H1 (cell line): ENCODE measurements at regions not wholly inside any gene's neighbourhood (a gene's known extent, or its start where the extent isn't known, plus 50 kb on each side); places are given as distances from the start of the nearest gene placed in this dataset.

Experiments used
- CTCF ChIA-PET: fragments of 300-600 bp; sonication (Branson Sonifier 250); formaldehyde crosslinking; loops from one replicate; lab custom pipeline; 2021; ENCODE audit not compliant: partially characterized antibody; lab: Charles Lee
- POLR2A ChIA-PET: fragments of 300-600 bp; sonication (Branson Sonifier 250); formaldehyde crosslinking; loops from one replicate; lab custom pipeline; 2021; ENCODE audit warnings: inconsistent platforms; ENCODE audit not compliant: partially characterized antibody; lab: Charles Lee
- DNase-seq, 2 experiments: peaks; one replicate each; pipeline versions ENCODE4 v3.0.0 to v3.0.0-alpha.2; 2010 to 2022; ENCODE audit warnings: low spot score in 2 of 2, low read depth in 1 of 2, mixed read lengths in 1 of 2
- FAIRE-seq: peaks from 2 replicates; lab custom pipeline; 2011; peaks lifted over from hg19 to GRCh38; lab: Jason Lieb, UNC
- H2AFZ ChIP-seq: 2 replicates; pipeline ENCODE4 v1.8.1; 2012; ENCODE audit warnings: low read length, inconsistent platforms
- H2AK5ac ChIP-seq: 2 replicates; pipeline ENCODE4 v1.6.1; 2013; ENCODE audit warnings: low read depth, low read length
- H2BK120ac ChIP-seq: replicated peaks from 2 replicates; pipeline ENCODE3; 2013; ENCODE audit warnings: low read depth, low read length, inconsistent platforms
- H2BK12ac ChIP-seq: 2 replicates; pipeline ENCODE4 v1.6.1; 2013; ENCODE audit warnings: low read depth, low read length
- H2BK15ac ChIP-seq: 2 replicates; pipeline ENCODE4 v1.6.1; 2013; ENCODE audit warnings: low read length
- H2BK20ac ChIP-seq: 2 replicates; pipeline ENCODE4 v1.6.1; 2013; ENCODE audit warnings: low read length
- H2BK5ac ChIP-seq: 2 replicates; pipeline ENCODE4 v1.6.1; 2013; ENCODE audit warnings: low read depth, low read length
- H3K14ac ChIP-seq: 2 replicates; pipeline ENCODE4 v1.6.1; 2013; ENCODE audit warnings: inconsistent platforms; ENCODE audit not compliant: insufficient read length
- H3K18ac ChIP-seq: 2 replicates; pipeline ENCODE4 v1.6.1; 2013; ENCODE audit warnings: low read length; ENCODE audit errors: extremely low read depth
- H3K23ac ChIP-seq: 2 replicates; pipeline ENCODE4 v1.6.1; 2013; ENCODE audit warnings: inconsistent platforms; ENCODE audit not compliant: insufficient read length
- H3K23me2 ChIP-seq: 2 replicates; pipeline ENCODE4 v1.6.1; 2013; ENCODE audit warnings: low read depth, low read length
- H3K27ac ChIP-seq: 2 replicates; pipeline ENCODE4 v1.6.1; 2011; ENCODE audit warnings: low read depth, low read length, inconsistent platforms
- H3K27me3 ChIP-seq, 4 experiments: replicated peaks in 1 of 4; 1 replicate in 1 of 4; 2 replicates in 3 of 4; pipeline versions ENCODE4 v1.6.1 to v1.8.1; 2011 to 2013; ENCODE audit warnings: low read length in 3 of 4, mild to moderate bottlenecking in 3 of 4, inconsistent platforms in 2 of 4, mixed read lengths in 2 of 4, moderate library complexity in 1 of 4; ENCODE audit not compliant: control insufficient read depth in 3 of 4, insufficient read depth in 3 of 4; ENCODE audit errors: extremely low read depth in 1 of 4
- H3K36me3 ChIP-seq, 4 experiments: 2 replicates each; pipeline versions ENCODE4 v1.6.1 to v1.8.1; 2011 to 2013; ENCODE audit warnings: mild to moderate bottlenecking in 4 of 4, low read length in 3 of 4, moderate library complexity in 2 of 4, control low read depth in 1 of 4, inconsistent platforms in 1 of 4; ENCODE audit not compliant: insufficient read depth in 4 of 4, control insufficient read depth in 2 of 4
- H3K4ac ChIP-seq: replicated peaks from 2 replicates; pipeline ENCODE3; 2013; ENCODE audit warnings: low read length, low read depth, mixed read lengths, inconsistent platforms; ENCODE audit not compliant: insufficient read length
- H3K4me1 ChIP-seq, 4 experiments: replicated peaks in 1 of 4; 1 replicate in 1 of 4; 2 replicates in 3 of 4; pipeline versions ENCODE4 v1.6.1 to v1.8.1; 2011 to 2013; ENCODE audit warnings: low read length in 3 of 4, inconsistent platforms in 2 of 4, mixed read lengths in 1 of 4; ENCODE audit not compliant: insufficient read depth in 4 of 4, control insufficient read depth in 3 of 4
- H3K4me2 ChIP-seq, 2 experiments: 2 replicates each; pipeline versions ENCODE4 v1.6.1 to v1.8.1; 2011 to 2013; ENCODE audit warnings: low read depth in 2 of 2, low read length in 2 of 2, control low read depth in 1 of 2, inconsistent platforms in 1 of 2, mild to moderate bottlenecking in 1 of 2; ENCODE audit not compliant: insufficient read depth in 1 of 2
- H3K4me3 ChIP-seq, 4 experiments: fragments of 200-600, 300-600 bp in 1 of 4; sonication (generic), shearing (Covaris generic), sonication (Bioruptor Twin) in 1 of 4; 2 replicates each; pipeline versions ENCODE4 v1.5.1 to v1.8.1; 2011 to 2016; ENCODE audit warnings: low read length in 4 of 4, low read depth in 3 of 4, control low read depth in 2 of 4, inconsistent platforms in 2 of 4, mild to moderate bottlenecking in 2 of 4, mixed read lengths in 1 of 4, moderate library complexity in 1 of 4; ENCODE audit not compliant: insufficient read depth in 2 of 4; ENCODE audit errors: extremely low read depth in 1 of 4
- H3K56ac ChIP-seq: replicated peaks from 2 replicates; pipeline ENCODE3; 2013; ENCODE audit warnings: low read depth, mild to moderate bottlenecking, mixed read lengths, low read length, inconsistent platforms; ENCODE audit not compliant: insufficient read length
- H3K79me1 ChIP-seq: 2 replicates; pipeline ENCODE4 v1.6.1; 2013; ENCODE audit warnings: low read depth, low read length, control low read depth
- H3K79me2 ChIP-seq, 2 experiments: 2 replicates each; pipeline versions ENCODE4 v1.6.1 to v1.8.1; 2012 to 2013; ENCODE audit warnings: low read length in 2 of 2, mild to moderate bottlenecking in 2 of 2, inconsistent platforms in 1 of 2; ENCODE audit not compliant: insufficient read depth in 2 of 2, control insufficient read depth in 1 of 2
- H3K9ac ChIP-seq, 4 experiments: replicated peaks in 1 of 4; 1 replicate in 1 of 4; 2 replicates in 3 of 4; pipeline versions ENCODE4 v1.6.1 to v1.8.1; 2011 to 2013; ENCODE audit warnings: low read depth in 3 of 4, low read length in 3 of 4, control low read depth in 2 of 4, mild to moderate bottlenecking in 2 of 4, moderate library complexity in 2 of 4, inconsistent platforms in 1 of 4; ENCODE audit errors: extremely low read depth in 1 of 4
- H3K9me3 ChIP-seq, 2 experiments: 2 replicates each; pipeline versions ENCODE4 v1.6.1 to v1.8.1; 2012 to 2013; ENCODE audit warnings: mild to moderate bottlenecking in 2 of 2, moderate library complexity in 2 of 2, control low read depth in 1 of 2, inconsistent platforms in 1 of 2, low read depth in 1 of 2, low read length in 1 of 2, mixed read lengths in 1 of 2; ENCODE audit not compliant: insufficient read depth in 2 of 2
- H4K20me1 ChIP-seq, 2 experiments: replicated peaks in 1 of 2; 2 replicates each; pipeline versions ENCODE3 to v1.8.1; 2011 to 2013; ENCODE audit warnings: inconsistent platforms in 2 of 2, low read length in 2 of 2, mild to moderate bottlenecking in 1 of 2; ENCODE audit not compliant: insufficient read depth in 2 of 2, control insufficient read depth in 1 of 2
- H4K5ac ChIP-seq: 2 replicates; pipeline ENCODE4 v1.6.1; 2013; ENCODE audit warnings: low read length, low read depth, mixed read lengths, inconsistent platforms; ENCODE audit not compliant: insufficient read length
- H4K8ac ChIP-seq: 2 replicates; pipeline ENCODE4 v1.8.0; 2013; ENCODE audit warnings: mild to moderate bottlenecking, moderate library complexity, low read length, inconsistent platforms; ENCODE audit not compliant: insufficient read depth; ENCODE audit errors: extremely low read depth
- H4K91ac ChIP-seq: replicated peaks from 2 replicates; pipeline ENCODE3; 2013; ENCODE audit warnings: low read length, mixed read lengths, inconsistent platforms; ENCODE audit not compliant: insufficient read length
- KDM4A ChIP-seq: IDR thresholded peaks from one replicate; pipeline ENCODE4 v1.7.1; 2012; ENCODE audit warnings: low read depth, mild to moderate bottlenecking, moderate library complexity, low read length, inconsistent platforms; ENCODE audit not compliant: severe bottlenecking
- WGBS, 2 experiments: shearing (Covaris generic) in 1 of 2; methylation state at CpG; one replicate each; pipeline versions ENCODE4 v1.1.6 to v1.1.7; 2013 to 2015; ENCODE audit warnings: low lambda C conversion rate in 2 of 2, mixed read lengths in 2 of 2, inconsistent platforms in 1 of 2, low coverage in 1 of 2, missing lambda C conversion rate in 1 of 2; ENCODE audit not compliant: insufficient replicate concordance in 2 of 2, insufficient coverage in 1 of 2, insufficient read length in 1 of 2; ENCODE audit errors: extremely low coverage in 1 of 2, missing lambda C conversion rate in 1 of 2; 5-methylcytosine and 5-hydroxymethylcytosine counted together

DNA sequence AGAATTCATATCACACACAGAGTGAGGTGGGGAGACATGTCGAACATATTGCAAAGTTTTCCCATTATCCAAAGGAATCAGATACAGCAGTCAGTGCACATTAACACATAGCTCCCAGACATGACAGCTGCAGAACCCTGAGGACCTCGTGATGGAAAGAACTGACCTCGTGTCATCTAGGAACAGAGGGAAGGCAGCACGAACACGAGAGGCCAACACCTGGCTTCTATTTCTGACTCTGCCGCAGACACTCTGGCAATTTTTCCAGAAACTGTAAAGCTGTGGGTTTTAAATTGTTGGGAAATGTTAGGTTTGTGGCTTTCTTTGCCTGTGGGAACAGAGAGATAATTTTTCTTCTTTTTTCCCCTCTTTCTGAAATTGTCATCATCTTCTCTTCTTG lies 315.0 kb upstream of the PIK3R1 start:
- Histone ChIP-seq H3K14ac (no peak overlapping the region), H2BK5ac (no peak overlapping the region), H3K23me2 (no peaks in the 10 kb centered on the region), H2BK20ac (no peak overlapping the region), H4K5ac (no peak overlapping the region), H2BK120ac (no peak overlapping the region), H3K4me2 (no peak overlapping the region), H3K4me3 (no peak overlapping the region), H2BK15ac (no peak overlapping the region), H3K56ac (no peak overlapping the region), H3K23ac (no peak overlapping the region), H3K36me3 (no peaks in the 10 kb centered on the region), H3K18ac (no peak overlapping the region), H2AFZ (no peak overlapping the region), H3K27ac (no peak overlapping the region), H3K9me3 (no peaks in the 10 kb centered on the region; a peak in 1 of 4 replicates), H4K20me1 (no peaks in the 10 kb centered on the region), H3K9ac (no peak overlapping the region), H4K8ac (no peak overlapping the region), H3K27me3 (no peaks in the 10 kb centered on the region), H3K79me1 (no peaks in the 10 kb centered on the region), H3K79me2 (no peaks in the 10 kb centered on the region), H3K4ac (no peak overlapping the region), H2BK12ac (no peak overlapping the region), H3K4me1 (no peaks in the 10 kb centered on the region), H4K91ac (no peak overlapping the region), H2AK5ac (no peak overlapping the region)
- FAIRE-seq (no peak), DNase-seq (no peak)
- whole genome bisulfite sequencing, 2 experiments = 94% methylated on average over 6 of the region's 6 CpGs; no CpG with 5 or more reads in 1 of the 2 experiments
- POLR2A ChIA-PET = no interaction called here
- CTCF ChIA-PET = no interaction called here
- no peak for TF ChIP-seq KDM4A
